ENCODE measurements at regions not wholly inside any gene's neighbourhood (a gene's known extent, or its start where the extent isn't known, plus 50 kb on each side); places are given as distances from the start of the nearest gene placed in this dataset.

- intact Hi-C loops (cut with micrococcal nuclease): no loop called here
- Histone ChIP-seq H3K27ac (ENCODE audit: low read depth in 1 of 2, low read length in 2 of 2) (no peak overlapping the region), H3K4me1 (ENCODE audit: control insufficient read depth in 1 of 2, insufficient read depth in 2 of 2, low read length in 2 of 2) (no peaks in the 10 kb centered on the region), H2AFZ (ENCODE audit: insufficient read depth, low read depth, low read length, poor library complexity, severe bottlenecking) (no peak overlapping the region), H3K9me3 (replicated peaks in 1 of 2; ENCODE audit: control insufficient read depth in 1 of 2, insufficient read depth in 1 of 2, low read length in 2 of 2) (no peaks in the 10 kb centered on the region), H3K27me3 (ENCODE audit: control insufficient read depth in 2 of 2, insufficient read depth in 2 of 2, low read length in 2 of 2) (no peaks in the 10 kb centered on the region), H3K36me3 (replicated peaks in 1 of 2; ENCODE audit: control insufficient read depth in 1 of 2, insufficient read depth in 2 of 2, low read length in 2 of 2) (no peaks in the 10 kb centered on the region), H3K4me3 (replicated peaks in 1 of 3; ENCODE audit: low read depth in 2 of 3, low read length in 3 of 3) (no peak overlapping the region), H3K9ac (ENCODE audit: insufficient read depth, low read length, poor library complexity, severe bottlenecking) (no peak overlapping the region), H4K20me1 (ENCODE audit: insufficient read depth, low read length) (no peaks in the 10 kb centered on the region), H3K4me2 (replicated peaks; ENCODE audit: extremely low read depth, low read length, poor library complexity, severe bottlenecking) (no peak overlapping the region), H3K79me2 (ENCODE audit: insufficient read depth, low read length) (no peaks in the 10 kb centered on the region)
- Mint-ChIP-seq H3K27ac (no peak overlapping the region), H3K4me3 (no peak overlapping the region), H3K27me3 (ENCODE audit: low read depth in 3 of 3) (no peaks in the 10 kb centered on the region), H3K9me3 (peaks cover 0 to 3% (median 0%) of the 10 kb centered on the region in 7 donors), H3K36me3 (no peaks in the 10 kb centered on the region), H3K4me1 (peaks cover 7% of the 10 kb centered on the region)
- no peak for TF ChIP-seq CTCF (IDR thresholded peaks at IDR 0.05)
- DNase-seq: no peak
- 82% methylated on average over 5 of the region's 6 CpGs for WGBS (ENCODE audit: insufficient coverage)
Measured at GRCh38 chr12:69091442-69092017, 147.8 kb upstream of the CPSF6 start.

GRCh38 chr12:69092137-69092536, 147.2 kb upstream of the CPSF6 start:
- Histone ChIP-seq H3K9ac (ENCODE audit: insufficient read depth, low read length, poor library complexity, severe bottlenecking) (no peak overlapping the region), H3K9me3 (replicated peaks in 1 of 2; ENCODE audit: control insufficient read depth in 1 of 2, insufficient read depth in 1 of 2, low read length in 2 of 2) (no peaks in the 10 kb centered on the region), H2AFZ (ENCODE audit: insufficient read depth, low read depth, low read length, poor library complexity, severe bottlenecking) (no peak overlapping the region), H3K4me2 (replicated peaks; ENCODE audit: extremely low read depth, low read length, poor library complexity, severe bottlenecking) (no peak overlapping the region), H3K79me2 (ENCODE audit: insufficient read depth, low read length) (no peaks in the 10 kb centered on the region), H3K27me3 (ENCODE audit: control insufficient read depth in 2 of 2, insufficient read depth in 2 of 2, low read length in 2 of 2) (no peaks in the 10 kb centered on the region), H4K20me1 (ENCODE audit: insufficient read depth, low read length) (no peaks in the 10 kb centered on the region), H3K4me1 (ENCODE audit: control insufficient read depth in 1 of 2, insufficient read depth in 2 of 2, low read length in 2 of 2) (no peaks in the 10 kb centered on the region), H3K36me3 (replicated peaks in 1 of 2; ENCODE audit: control insufficient read depth in 1 of 2, insufficient read depth in 2 of 2, low read length in 2 of 2) (no peaks in the 10 kb centered on the region), H3K4me3 (replicated peaks in 1 of 3; ENCODE audit: low read depth in 2 of 3, low read length in 3 of 3) (no peak overlapping the region), H3K27ac (ENCODE audit: low read depth in 1 of 2, low read length in 2 of 2) (no peak overlapping the region)
- Mint-ChIP-seq H3K27me3 (ENCODE audit: low read depth in 3 of 3) (no peaks in the 10 kb centered on the region), H3K36me3 (no peaks in the 10 kb centered on the region), H3K4me3 (no peak overlapping the region), H3K4me1 (peaks cover 3% of the 10 kb centered on the region), H3K27ac (no peak overlapping the region), H3K9me3 (peaks cover 0 to 3% (median 0%) of the 10 kb centered on the region in 7 donors)
- intact Hi-C loops (cut with micrococcal nuclease): no loop called here
- no peak for DNase-seq
- 100% methylated on average over 2 of the region's 4 CpGs for WGBS (ENCODE audit: insufficient coverage)
- no peak for TF ChIP-seq CTCF (IDR thresholded peaks at IDR 0.05)

All from CD14-positive monocyte (primary cell).